ENCODE measurements at regions not wholly inside any gene's neighbourhood (a gene's known extent, or its start where the extent isn't known, plus 50 kb on each side); places are given as distances from the start of the nearest gene placed in this dataset.
"Not testable (repeated sequence)": the region's sequence is repeated elsewhere in the genome, so short reads cannot be mapped to it uniquely, and the experiment has no call there.

DNA sequence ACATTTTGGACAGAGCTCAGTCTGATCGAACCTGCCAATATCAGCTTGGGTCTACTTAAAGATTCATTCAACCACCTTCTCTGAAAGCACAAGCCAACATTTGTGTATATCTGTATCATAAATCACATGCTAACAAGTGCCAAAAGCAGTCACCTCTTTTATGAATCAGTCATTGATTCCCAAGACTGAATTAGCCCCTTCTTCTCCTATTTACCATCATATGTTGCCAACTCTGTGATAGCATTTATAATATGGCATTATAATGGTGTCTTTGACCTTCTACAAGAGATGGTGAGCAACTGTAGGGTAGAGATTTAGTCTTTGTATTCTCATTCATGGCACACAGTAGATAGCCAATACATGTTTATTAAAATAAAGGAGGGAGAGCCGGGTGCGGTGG, 61.4 kb downstream of the DDX53 start:
- no peak overlapping the region for H3K4me3 ChIP-seq (ENCODE audit: low read depth, low read length)
- no peak for DNase-seq (ENCODE audit: low read depth)
- TF ChIP-seq, protein P1, sequence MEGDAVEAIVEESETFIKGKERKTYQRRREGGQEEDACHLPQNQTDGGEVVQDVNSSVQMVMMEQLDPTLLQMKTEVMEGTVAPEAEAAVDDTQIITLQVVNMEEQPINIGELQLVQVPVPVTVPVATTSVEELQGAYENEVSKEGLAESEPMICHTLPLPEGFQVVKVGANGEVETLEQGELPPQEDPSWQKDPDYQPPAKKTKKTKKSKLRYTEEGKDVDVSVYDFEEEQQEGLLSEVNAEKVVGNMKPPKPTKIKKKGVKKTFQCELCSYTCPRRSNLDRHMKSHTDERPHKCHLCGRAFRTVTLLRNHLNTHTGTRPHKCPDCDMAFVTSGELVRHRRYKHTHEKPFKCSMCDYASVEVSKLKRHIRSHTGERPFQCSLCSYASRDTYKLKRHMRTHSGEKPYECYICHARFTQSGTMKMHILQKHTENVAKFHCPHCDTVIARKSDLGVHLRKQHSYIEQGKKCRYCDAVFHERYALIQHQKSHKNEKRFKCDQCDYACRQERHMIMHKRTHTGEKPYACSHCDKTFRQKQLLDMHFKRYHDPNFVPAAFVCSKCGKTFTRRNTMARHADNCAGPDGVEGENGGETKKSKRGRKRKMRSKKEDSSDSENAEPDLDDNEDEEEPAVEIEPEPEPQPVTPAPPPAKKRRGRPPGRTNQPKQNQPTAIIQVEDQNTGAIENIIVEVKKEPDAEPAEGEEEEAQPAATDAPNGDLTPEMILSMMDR (IDR thresholded peaks at IDR 0.05; ENCODE audit: insufficient read depth, low read length): no peak

DNA sequence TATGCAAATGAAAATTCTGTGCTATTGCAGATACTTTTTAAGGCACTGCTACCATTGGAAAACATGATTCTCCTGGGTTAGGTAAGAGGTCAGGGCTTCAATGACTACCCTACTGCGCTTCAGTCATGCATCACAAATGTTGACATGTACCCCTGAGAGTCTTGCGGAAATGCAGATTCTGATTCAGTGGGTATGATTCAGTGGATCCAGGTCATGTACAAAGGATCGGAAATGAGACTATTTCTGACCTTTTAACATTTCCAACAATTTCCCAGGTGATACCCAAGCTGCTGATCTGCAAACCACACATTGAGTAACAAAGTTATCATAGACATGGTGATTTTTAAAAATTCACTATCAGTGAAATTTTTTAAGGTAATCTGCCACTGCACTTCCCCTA, 62.6 kb downstream of the DDX53 start:
- no peak overlapping the region for H3K4me3 ChIP-seq (ENCODE audit: low read depth, low read length)
- TF ChIP-seq, protein P1 (IDR thresholded peaks at IDR 0.05; ENCODE audit: insufficient read depth, low read length): no peak
- DNase-seq (ENCODE audit: low read depth): no peak

DNA sequence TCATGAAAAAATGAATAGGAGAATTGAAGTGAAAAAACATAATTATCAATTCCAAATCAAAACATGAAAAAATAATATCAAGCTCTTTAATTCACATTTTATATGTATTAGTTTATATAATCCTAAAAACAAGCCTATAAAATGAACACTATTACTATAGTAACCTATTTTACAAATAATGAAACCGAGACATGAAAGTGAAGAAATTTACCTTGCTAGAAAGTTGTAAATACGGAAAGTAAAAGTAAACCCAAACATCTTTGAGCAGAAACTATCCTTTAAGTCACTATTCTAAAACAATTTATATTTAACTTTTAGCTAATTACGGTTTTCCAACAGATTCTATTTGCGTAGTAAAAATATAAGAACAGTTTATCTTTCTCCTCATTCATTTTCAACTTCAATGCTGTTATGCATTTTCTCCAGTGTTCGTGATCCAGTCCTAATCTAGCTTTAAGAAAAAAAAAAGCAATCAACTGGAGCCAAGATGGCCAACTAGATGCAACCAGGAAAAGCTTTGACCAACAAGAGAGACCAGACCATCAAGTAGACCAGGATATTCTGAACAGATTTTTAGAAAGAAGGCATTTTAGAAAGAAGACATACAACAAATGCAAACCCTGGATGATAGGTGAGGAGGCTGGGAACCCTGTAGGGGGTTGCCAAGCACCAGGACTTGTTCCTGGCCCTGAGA, 67.0 kb downstream of the DDX53 start:
- TF ChIP-seq, protein P1 (IDR thresholded peaks at IDR 0.05; ENCODE audit: insufficient read depth, low read length): no peak
- no peak overlapping the region for H3K4me3 ChIP-seq (ENCODE audit: low read depth, low read length)
- no peak for DNase-seq (ENCODE audit: low read depth)

DNA sequence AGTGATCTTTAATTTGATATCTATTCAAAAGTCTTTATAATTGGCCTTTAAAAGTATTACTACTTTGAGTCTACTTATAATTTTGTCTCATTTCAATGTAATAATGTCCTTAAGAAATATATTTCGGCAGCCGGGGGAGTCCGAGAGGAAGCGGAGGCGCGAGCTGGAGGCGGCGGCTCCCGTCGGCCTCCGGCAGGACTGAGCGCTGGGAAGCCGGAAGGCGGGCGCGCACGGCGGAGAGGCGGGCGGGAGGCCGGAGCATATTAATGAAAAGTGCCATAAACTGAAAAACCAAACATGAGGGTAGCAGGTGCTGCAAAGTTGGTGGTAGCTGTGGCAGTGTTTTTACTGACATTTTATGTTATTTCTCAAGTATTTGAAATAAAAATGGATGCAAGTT, 75.7 kb downstream of the DDX53 start:
- not testable (repeated sequence) for H3K4me3 ChIP-seq (ENCODE audit: low read depth, low read length); DNase-seq (ENCODE audit: low read depth)

DNA sequence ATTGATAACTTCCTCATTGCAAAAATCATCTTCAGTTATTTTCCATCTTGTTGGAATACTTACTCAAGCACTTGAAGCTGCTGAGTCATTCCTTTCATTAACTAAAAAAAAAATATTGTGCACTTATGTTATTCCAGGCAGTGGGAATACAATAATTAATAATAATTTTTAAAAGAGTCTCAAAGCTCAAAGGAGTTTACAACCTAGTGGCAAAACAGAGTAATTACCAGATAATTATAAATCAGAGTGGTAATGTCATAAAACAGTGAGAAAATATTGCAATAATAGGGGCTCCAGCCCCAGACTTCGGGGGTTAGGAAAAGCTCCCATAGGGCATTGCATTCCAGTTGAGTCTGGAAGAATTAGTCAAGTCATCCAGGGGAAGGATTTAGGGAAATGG, 79.6 kb downstream of the DDX53 start:
- H3K4me3 ChIP-seq (ENCODE audit: low read depth, low read length): no peak overlapping the region
- no peak for DNase-seq (ENCODE audit: low read depth)
- TF ChIP-seq, protein P1 (IDR thresholded peaks at IDR 0.05; ENCODE audit: insufficient read depth, low read length): no peak

DNA sequence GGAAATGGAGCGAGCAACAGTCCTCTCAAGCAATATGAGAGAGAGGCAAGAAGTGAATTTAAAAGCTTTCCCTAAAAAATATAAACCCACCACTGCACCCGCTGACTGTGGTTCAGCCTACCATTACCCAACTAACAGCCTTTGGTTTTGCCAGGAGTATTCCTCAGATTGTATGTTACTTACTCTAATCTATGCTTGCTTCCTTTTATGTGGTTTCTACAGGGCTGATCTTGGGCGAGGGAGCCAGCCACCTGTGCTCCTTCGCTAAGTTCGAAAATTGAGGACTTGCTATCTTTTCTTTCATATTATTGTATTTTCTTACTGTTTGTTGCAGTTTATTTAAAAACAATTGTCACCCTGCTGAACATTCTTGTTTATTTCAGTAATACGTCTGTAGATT, 101.1 kb downstream of the DDX53 start:
- TF ChIP-seq, protein P1 (IDR thresholded peaks at IDR 0.05; ENCODE audit: insufficient read depth, low read length): no peak
- H3K4me3 ChIP-seq (ENCODE audit: low read depth, low read length): no peak overlapping the region
- DNase-seq (ENCODE audit: low read depth): no peak

DNA sequence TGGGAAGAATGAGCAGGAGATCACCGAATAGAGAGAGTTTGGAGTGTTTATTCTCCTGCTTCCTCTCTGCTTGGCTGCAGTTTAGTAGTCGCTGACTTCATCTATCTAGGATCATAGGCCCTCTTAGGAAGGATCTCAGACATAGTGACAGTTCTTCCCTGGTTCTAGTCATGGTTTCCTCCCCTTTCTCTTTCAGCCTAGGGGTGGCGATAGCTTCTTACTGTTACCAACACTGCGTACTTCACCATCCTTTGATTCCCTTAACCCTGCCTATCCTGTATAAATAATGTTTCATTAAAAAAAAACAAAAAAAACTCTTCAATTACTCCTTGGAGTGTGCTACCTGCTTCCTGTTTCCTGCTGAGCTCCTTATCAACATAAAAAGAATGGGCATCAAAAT, 103.8 kb downstream of the DDX53 start:
- no peak for DNase-seq (ENCODE audit: low read depth)
- TF ChIP-seq, protein P1 (IDR thresholded peaks at IDR 0.05; ENCODE audit: insufficient read depth, low read length): no peak
- H3K4me3 ChIP-seq (ENCODE audit: low read depth, low read length): no peak overlapping the region
